WERI-Rb-1 (cell line): ENCODE measurements at regions not wholly inside any gene's neighbourhood (a gene's known extent, or its start where the extent isn't known, plus 50 kb on each side); places are given as distances from the start of the nearest gene placed in this dataset.

Experiments used
- DNase-seq: peaks from one replicate; pipeline ENCODE4 v3.0.0-alpha.2; 2020
- H3K27ac ChIP-seq: fragments of 250-450 bp; sonication (Bioruptor Pico); 2 replicates; pipeline ENCODE4 v1.5.1; 2020; ENCODE audit warnings: mild to moderate bottlenecking, moderate library complexity
- H3K27me3 ChIP-seq: fragments of 250-450 bp; sonication (Bioruptor Pico); 2 replicates; pipeline ENCODE4 v1.5.1; 2021; ENCODE audit warnings: mild to moderate bottlenecking, low read depth, moderate library complexity; ENCODE audit not compliant: insufficient read depth, severe bottlenecking
- H3K36me3 ChIP-seq: fragments of 250-450 bp; sonication (Bioruptor Pico); 2 replicates; pipeline ENCODE4 v1.5.1; 2020; ENCODE audit warnings: mild to moderate bottlenecking, moderate library complexity
- H3K4me3 ChIP-seq: 2 replicates; pipeline ENCODE4 v1.5.1; 2011; ENCODE audit warnings: low read depth, mild to moderate bottlenecking, control low read depth, low read length
- H3K9me3 ChIP-seq: fragments of 250-450 bp; sonication (Bioruptor Pico); 2 replicates; pipeline ENCODE4 v1.5.1; 2021; ENCODE audit warnings: mild to moderate bottlenecking, moderate library complexity; ENCODE audit not compliant: severe bottlenecking
- CTCF ChIP-seq: IDR thresholded peaks from 2 replicates; pipeline ENCODE4 v1.5.1; 2011; ENCODE audit warnings: low read depth, mild to moderate bottlenecking, control low read depth, inconsistent platforms, low read length

DNA sequence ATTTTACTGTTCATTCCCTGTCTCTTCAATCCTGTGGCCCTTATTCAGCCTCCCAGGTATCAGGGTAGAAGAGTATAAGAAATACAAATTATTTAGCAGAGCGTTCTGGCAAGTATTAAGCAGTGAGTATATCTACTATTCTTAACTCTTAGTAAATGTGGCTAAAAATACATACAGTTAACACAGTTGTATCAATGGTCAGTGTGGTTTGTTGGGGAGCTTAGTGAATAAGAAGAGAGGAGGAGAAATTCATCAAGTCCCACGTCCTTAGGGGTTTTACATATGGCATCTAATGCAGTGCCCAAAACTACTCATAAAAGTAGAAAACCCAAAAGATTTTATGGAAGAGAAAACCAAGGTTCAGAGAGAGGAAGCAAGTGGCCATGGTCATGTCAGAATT, 691.0 kb upstream of the SGCG start:
- H3K36me3 ChIP-seq, result no peaks in the 10 kb centered on the region
- H3K27me3 ChIP-seq, result peaks cover 19% of the 10 kb centered on the region
- DNase-seq, result no peak
- no peak for TF ChIP-seq CTCF
- no peak overlapping the region for H3K27ac ChIP-seq
- H3K4me3 ChIP-seq, result no peak overlapping the region
- H3K9me3 ChIP-seq, result no peaks in the 10 kb centered on the region

GRCh38 chr13:22495819-22496218, 685.0 kb upstream of the SGCG start:
- no peak for TF ChIP-seq CTCF
- Histone ChIP-seq H3K4me3 (no peak overlapping the region), H3K27ac (no peak overlapping the region), H3K27me3 (peaks cover 52% of the 10 kb centered on the region), H3K36me3 (no peaks in the 10 kb centered on the region), H3K9me3 (no peaks in the 10 kb centered on the region)
- DNase-seq, result no peak

DNA sequence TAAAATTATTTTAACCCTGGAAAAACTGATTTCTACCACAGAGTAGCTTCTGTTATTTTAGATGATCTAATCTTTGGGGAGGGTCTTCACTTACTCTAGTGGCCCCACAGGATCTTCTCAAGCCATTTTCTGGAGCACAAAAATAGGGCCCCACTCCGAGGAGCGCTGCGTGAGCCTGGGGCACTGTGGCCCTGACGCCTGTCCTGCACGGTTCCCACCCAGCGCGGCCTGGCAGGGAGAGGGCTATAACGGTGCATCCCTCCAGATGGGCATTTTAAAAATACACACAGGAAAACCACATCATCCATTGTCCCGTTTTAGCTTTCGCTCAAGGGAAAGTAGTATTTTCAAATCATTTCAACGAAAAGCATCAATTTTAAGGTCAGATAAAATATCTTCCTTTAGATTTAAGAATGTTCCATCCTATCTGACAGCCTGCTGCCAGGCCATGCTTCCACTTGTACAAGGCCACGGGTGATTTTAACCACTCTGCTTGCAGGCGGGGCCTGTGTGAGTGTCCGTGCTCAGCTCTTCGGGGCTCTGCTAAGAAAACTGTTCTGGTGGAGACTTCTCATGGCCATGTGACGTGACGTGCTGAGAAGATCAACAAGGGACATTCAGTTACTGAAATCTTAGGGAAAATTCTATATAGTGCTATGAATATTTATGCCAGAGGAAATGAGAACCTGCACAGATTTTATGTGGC, 683.8 kb upstream of the SGCG start:
- H3K27me3 ChIP-seq, result peaks cover 54% of the 10 kb centered on the region
- TF ChIP-seq CTCF, result no peak
- H3K9me3 ChIP-seq, result no peaks in the 10 kb centered on the region
- H3K36me3 ChIP-seq, result no peaks in the 10 kb centered on the region
- no peak overlapping the region for H3K4me3 ChIP-seq
- no peak for DNase-seq
- no peak overlapping the region for H3K27ac ChIP-seq

- peaks cover 65% of the 10 kb centered on the region for H3K27me3 ChIP-seq
- H3K4me3 ChIP-seq, result no peak overlapping the region
- no peak for DNase-seq
- no peaks in the 10 kb centered on the region for H3K9me3 ChIP-seq
- no peak overlapping the region for H3K27ac ChIP-seq
- TF ChIP-seq CTCF, result no peak
- no peaks in the 10 kb centered on the region for H3K36me3 ChIP-seq
Observed at GRCh38 chr13:22497991-22498780, 682.6 kb upstream of the SGCG start.

- Histone ChIP-seq H3K4me3 (no peak overlapping the region), H3K36me3 (no peaks in the 10 kb centered on the region), H3K27ac (no peak overlapping the region), H3K9me3 (no peaks in the 10 kb centered on the region), H3K27me3 (peaks cover 74% of the 10 kb centered on the region)
- TF ChIP-seq CTCF, result no peak
- no peak for DNase-seq
Observed at GRCh38 chr13:22499919-22500318, 680.9 kb upstream of the SGCG start.
